Ascending aorta (tissue), 2 donors: ENCODE measurements at regions not wholly inside any gene's neighbourhood (a gene's known extent, or its start where the extent isn't known, plus 50 kb on each side); places are given as distances from the start of the nearest gene placed in this dataset.

ENCODE experiments used
- DNase-seq, 2 donors: peaks; one replicate each; pipeline ENCODE4 v3.0.0-alpha.2; 2019; ENCODE audit warnings: low spot score in 2 of 2
- H3K27ac ChIP-seq, 2 donors: fragments of 200-600 bp; sonication (generic); one replicate each; pipeline ENCODE4 v1.5.1; 2016 to 2017; ENCODE audit warnings: mild to moderate bottlenecking in 1 of 2
- H3K27me3 ChIP-seq: fragments of 200-600 bp; sonication (generic); one replicate; pipeline ENCODE4 v1.5.1; 2017
- H3K36me3 ChIP-seq, 2 donors: fragments of 200-600 bp; sonication (generic); one replicate each; pipeline ENCODE4 v1.5.1; 2016
- H3K4me1 ChIP-seq, 2 donors: fragments of 200-600 bp; sonication (generic); one replicate each; pipeline ENCODE4 v1.5.1; 2016 to 2017; ENCODE audit warnings: mild to moderate bottlenecking in 1 of 2
- H3K4me3 ChIP-seq, 2 donors: fragments of 200-600 bp; sonication (generic); one replicate each; pipeline ENCODE4 v1.5.1; 2016 to 2017; ENCODE audit warnings: mild to moderate bottlenecking in 1 of 2
- H3K9me3 ChIP-seq, 2 donors: fragments of 200-600 bp; sonication (generic); one replicate each; pipeline ENCODE4 v1.5.1; 2016
- CTCF ChIP-seq, 3 experiments: fragments of 200-600 bp in 2 of 3; fragments of 450-650 bp in 1 of 3; sonication (generic) in 2 of 3; IDR thresholded peaks; one replicate each; pipeline ENCODE4 v1.5.1; 2016 to 2019; ENCODE audit warnings: antibody characterized with exemption in 3 of 3, mild to moderate bottlenecking in 1 of 3, moderate library complexity in 1 of 3
- intact Hi-C: fragments of 100-400 bp; cut with DNase I; formaldehyde crosslinking; loops from one replicate; pipeline ENCODE4 v1.15.1; 2023

GRCh38 chr1:94646786-94647555 is 105.4 kb upstream of the F3 start:
- intact Hi-C loops, result no loop called here
- TF ChIP-seq CTCF (IDR thresholded peaks at IDR 0.05), result no peak
- peaks cover 7 to 11% of the 10 kb centered on the region in 2 donors for H3K4me1 ChIP-seq

GRCh38 chr1:94646141-94646643 is 104.6 kb upstream of the F3 start:
- no peak for TF ChIP-seq CTCF (IDR thresholded peaks at IDR 0.05)
- no peak for DNase-seq
- Histone ChIP-seq H3K9me3 (no peaks in the 10 kb centered on the region), H3K27me3 (no peaks in the 10 kb centered on the region), H3K4me1 (peaks cover 7 to 11% of the 10 kb centered on the region in 2 donors), H3K4me3 (no peak overlapping the region), H3K36me3 (no peaks in the 10 kb centered on the region), H3K27ac (no peak overlapping the region)
- intact Hi-C loops, result no loop called here

More at GRCh38 chr1:94646786-94647555, 105.4 kb upstream of the F3 start:
- no peaks in the 10 kb centered on the region for H3K9me3 ChIP-seq
- H3K4me3 ChIP-seq, result no peak overlapping the region
- H3K27me3 ChIP-seq, result no peaks in the 10 kb centered on the region
- peak overlapping the region in 1 of 2 donors; percentile 69 for H3K27ac ChIP-seq
- H3K36me3 ChIP-seq, result no peaks in the 10 kb centered on the region
- DNase-seq, result no peak

GRCh38 chr1:94644352-94644751 is 102.8 kb upstream of the F3 start:
- peaks cover 7 to 11% of the 10 kb centered on the region in 2 donors for H3K4me1 ChIP-seq
- intact Hi-C loops, result no loop called here
- no peak for TF ChIP-seq CTCF (IDR thresholded peaks at IDR 0.05)
- no peak overlapping the region for H3K27ac ChIP-seq
- H3K36me3 ChIP-seq, result no peaks in the 10 kb centered on the region
- no peak for DNase-seq
- H3K27me3 ChIP-seq, result no peaks in the 10 kb centered on the region
- H3K4me3 ChIP-seq, result no peak overlapping the region
- no peaks in the 10 kb centered on the region for H3K9me3 ChIP-seq

GRCh38 chr1:94643819-94644218 is 102.3 kb upstream of the F3 start:
- Histone ChIP-seq H3K27me3 (no peaks in the 10 kb centered on the region), H3K4me3 (no peak overlapping the region), H3K4me1 (peaks cover 7 to 9% of the 10 kb centered on the region in 2 donors), H3K36me3 (no peaks in the 10 kb centered on the region), H3K9me3 (no peaks in the 10 kb centered on the region), H3K27ac (no peak overlapping the region)
- intact Hi-C loops, result no loop called here
- no peak for DNase-seq
- TF ChIP-seq CTCF (IDR thresholded peaks at IDR 0.05), result no peak

- intact Hi-C loops, result no loop called here
- no peak overlapping the region for H3K27ac ChIP-seq
- H3K27me3 ChIP-seq, result no peaks in the 10 kb centered on the region
- no peak for TF ChIP-seq CTCF (IDR thresholded peaks at IDR 0.05)
- no peak overlapping the region for H3K4me3 ChIP-seq
- H3K36me3 ChIP-seq, result no peaks in the 10 kb centered on the region
- H3K4me1 ChIP-seq, result peaks cover 2 to 3% of the 10 kb centered on the region in 2 donors
- no peaks in the 10 kb centered on the region for H3K9me3 ChIP-seq
- no peak for DNase-seq
These were observed 101.2 kb upstream of the F3 start for GRCh38 chr1:94642617-94643321.
